ENCODE measurements at regions not wholly inside any gene's neighbourhood (a gene's known extent, or its start where the extent isn't known, plus 50 kb on each side); places are given as distances from the start of the nearest gene placed in this dataset.

DNA sequence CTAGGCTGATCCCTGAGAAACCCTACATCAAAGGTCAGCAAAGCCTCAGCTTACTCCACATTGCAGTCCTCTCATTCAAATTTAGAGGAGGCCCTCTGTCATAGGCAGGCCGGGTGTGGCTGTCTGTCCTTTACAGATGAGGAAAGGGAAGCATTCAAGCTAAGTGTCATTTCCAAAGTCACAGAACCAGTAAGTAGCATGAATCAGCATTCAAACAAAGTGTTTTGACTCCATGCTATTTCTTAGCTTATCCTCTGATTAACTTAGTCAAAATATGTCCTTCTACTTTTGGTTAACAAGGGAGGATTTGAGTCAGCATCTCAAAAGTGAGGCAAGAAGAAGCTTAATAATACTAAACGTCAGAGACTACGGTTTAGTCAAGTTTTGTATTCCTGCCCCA is 409.0 kb upstream of the POU3F3 start:
- H3K36me3 ChIP-seq = no peaks in the 10 kb centered on the region
- H3K9me3 ChIP-seq = no peaks in the 10 kb centered on the region
- no peak overlapping the region for H3K4me3 ChIP-seq
- TF ChIP-seq, protein P1, sequence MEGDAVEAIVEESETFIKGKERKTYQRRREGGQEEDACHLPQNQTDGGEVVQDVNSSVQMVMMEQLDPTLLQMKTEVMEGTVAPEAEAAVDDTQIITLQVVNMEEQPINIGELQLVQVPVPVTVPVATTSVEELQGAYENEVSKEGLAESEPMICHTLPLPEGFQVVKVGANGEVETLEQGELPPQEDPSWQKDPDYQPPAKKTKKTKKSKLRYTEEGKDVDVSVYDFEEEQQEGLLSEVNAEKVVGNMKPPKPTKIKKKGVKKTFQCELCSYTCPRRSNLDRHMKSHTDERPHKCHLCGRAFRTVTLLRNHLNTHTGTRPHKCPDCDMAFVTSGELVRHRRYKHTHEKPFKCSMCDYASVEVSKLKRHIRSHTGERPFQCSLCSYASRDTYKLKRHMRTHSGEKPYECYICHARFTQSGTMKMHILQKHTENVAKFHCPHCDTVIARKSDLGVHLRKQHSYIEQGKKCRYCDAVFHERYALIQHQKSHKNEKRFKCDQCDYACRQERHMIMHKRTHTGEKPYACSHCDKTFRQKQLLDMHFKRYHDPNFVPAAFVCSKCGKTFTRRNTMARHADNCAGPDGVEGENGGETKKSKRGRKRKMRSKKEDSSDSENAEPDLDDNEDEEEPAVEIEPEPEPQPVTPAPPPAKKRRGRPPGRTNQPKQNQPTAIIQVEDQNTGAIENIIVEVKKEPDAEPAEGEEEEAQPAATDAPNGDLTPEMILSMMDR (IDR thresholded peaks at IDR 0.05) = no peak
- no peaks in the 10 kb centered on the region for H3K27me3 ChIP-seq
- no peak overlapping the region for H3K27ac ChIP-seq
- no peak for DNase-seq (ENCODE audit: low spot score)
- H3K4me1 ChIP-seq = no peaks in the 10 kb centered on the region

GRCh38 chr2:104447831-104448434 is 406.0 kb upstream of the POU3F3 start:
- no peaks in the 10 kb centered on the region for H3K9me3 ChIP-seq
- no peak for DNase-seq (ENCODE audit: low spot score)
- no peaks in the 10 kb centered on the region for H3K27me3 ChIP-seq
- no peak overlapping the region for H3K27ac ChIP-seq
- TF ChIP-seq, protein P1 (IDR thresholded peaks at IDR 0.05) = no peak
- H3K36me3 ChIP-seq = no peaks in the 10 kb centered on the region
- no peaks in the 10 kb centered on the region for H3K4me1 ChIP-seq
- no peak overlapping the region for H3K4me3 ChIP-seq

DNA sequence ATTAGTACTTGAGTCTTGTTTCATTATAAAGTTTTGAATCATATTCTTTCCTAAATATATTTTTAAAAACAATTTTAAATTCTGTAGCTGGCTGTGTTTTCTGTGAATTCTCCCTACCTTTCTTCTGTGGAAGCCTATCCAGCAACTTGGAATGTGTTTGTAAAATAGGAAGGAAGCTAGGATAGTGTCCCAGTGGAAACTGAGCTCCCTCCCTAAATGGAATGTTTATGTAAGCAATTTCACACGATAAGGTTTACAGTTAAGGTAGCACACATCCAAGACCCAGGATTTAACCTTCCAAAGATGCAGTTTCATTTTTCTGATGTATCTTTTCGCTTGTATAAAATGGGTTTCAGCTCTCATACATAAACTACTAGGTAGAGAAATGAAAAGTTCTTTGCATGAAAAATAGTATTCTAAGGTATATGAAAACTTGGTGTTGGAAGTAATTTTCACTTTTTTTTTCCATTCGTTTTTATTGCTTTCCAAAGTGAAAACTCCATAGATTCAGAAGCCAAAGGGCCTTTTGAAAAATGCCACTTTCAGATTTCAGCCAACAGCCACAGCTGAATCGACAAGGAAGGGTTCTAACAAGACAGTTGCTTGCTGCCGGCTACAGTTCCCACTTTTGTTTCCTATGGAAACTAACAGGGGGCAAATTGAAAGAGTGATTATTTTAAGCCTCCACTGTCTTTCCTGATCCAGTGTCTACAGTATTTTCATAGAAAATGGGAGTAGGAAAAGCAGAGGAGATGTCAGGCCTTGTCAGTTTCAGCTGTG is 405.1 kb upstream of the POU3F3 start:
- DNase-seq (ENCODE audit: low spot score) = no peak
- Histone ChIP-seq H3K27ac (no peak overlapping the region), H3K4me3 (no peak overlapping the region), H3K4me1 (no peaks in the 10 kb centered on the region), H3K36me3 (no peaks in the 10 kb centered on the region), H3K9me3 (no peaks in the 10 kb centered on the region), H3K27me3 (no peaks in the 10 kb centered on the region)
- TF ChIP-seq, protein P1 (IDR thresholded peaks at IDR 0.05) = no peak

- TF ChIP-seq, protein P1 (IDR thresholded peaks at IDR 0.05) = no peak
- Histone ChIP-seq H3K4me1 (no peaks in the 10 kb centered on the region), H3K4me3 (no peak overlapping the region), H3K36me3 (no peaks in the 10 kb centered on the region), H3K27ac (no peak overlapping the region), H3K27me3 (no peaks in the 10 kb centered on the region), H3K9me3 (no peaks in the 10 kb centered on the region)
- no peak for DNase-seq (ENCODE audit: low spot score)
Measured at GRCh38 chr2:104452558-104452957, 401.4 kb upstream of the POU3F3 start.

- H3K27ac ChIP-seq = no peak overlapping the region
- no peaks in the 10 kb centered on the region for H3K36me3 ChIP-seq
Measured at GRCh38 chr2:104462731-104463130, 391.2 kb upstream of the POU3F3 start.

More at GRCh38 chr2:104462731-104463130, 391.2 kb upstream of the POU3F3 start:
- Histone ChIP-seq H3K4me1 (no peaks in the 10 kb centered on the region), H3K4me3 (no peak overlapping the region), H3K27me3 (no peaks in the 10 kb centered on the region), H3K9me3 (peaks cover 0 to 3% of the 10 kb centered on the region in 2 donors)
- no peak for DNase-seq (ENCODE audit: low spot score)
- TF ChIP-seq, protein P1 (IDR thresholded peaks at IDR 0.05) = no peak
